Esophagus muscularis mucosa (tissue), 4 donors: ENCODE measurements at regions not wholly inside any gene's neighbourhood (a gene's known extent, or its start where the extent isn't known, plus 50 kb on each side); places are given as distances from the start of the nearest gene placed in this dataset.

ENCODE experiments used
- DNase-seq: peaks from one replicate; pipeline ENCODE4 v3.0.0-alpha.2; 2017; ENCODE audit errors: extremely low spot score
- H3K27ac ChIP-seq, 4 donors: fragments of 200-600 bp; sonication (generic); replicated peaks in 1 of 4; 1 replicate in 3 of 4; 2 replicates in 1 of 4; pipeline ENCODE4 v1.5.1; 2016 to 2019; ENCODE audit warnings: mild to moderate bottlenecking in 1 of 4
- H3K27me3 ChIP-seq, 4 donors: fragments of 200-600 bp; sonication (generic); one replicate each; pipeline versions ENCODE4 v1.5.1 to v1.6.0; 2016 to 2019
- H3K36me3 ChIP-seq, 4 donors: fragments of 200-600 bp; sonication (generic); one replicate each; pipeline ENCODE4 v1.5.1; 2016 to 2019
- H3K4me1 ChIP-seq, 4 donors: fragments of 200-600 bp; sonication (generic); one replicate each; pipeline ENCODE4 v1.5.1; 2016 to 2019
- H3K4me3 ChIP-seq, 4 donors: fragments of 200-600 bp; sonication (generic); 1 replicate in 2 of 4; 2 replicates in 2 of 4; pipeline ENCODE4 v1.5.1; 2016 to 2019; ENCODE audit warnings: mild to moderate bottlenecking in 4 of 4, moderate library complexity in 1 of 4
- H3K9me3 ChIP-seq, 4 donors: fragments of 200-600 bp; sonication (generic); 1 replicate in 3 of 4; 2 replicates in 1 of 4; pipeline ENCODE4 v1.5.1; 2016 to 2019
- EP300 ChIP-seq: sonication (generic); formaldehyde crosslinking; IDR thresholded peaks from one replicate; pipeline ENCODE4 v1.6.1; 2017; ENCODE audit warnings: antibody characterized with exemption
- POLR2A ChIP-seq: fragments of 450-650 bp; IDR thresholded peaks from one replicate; pipeline ENCODE4 v1.6.1; 2017; ENCODE audit warnings: antibody characterized with exemption, moderate library complexity, mild to moderate bottlenecking, low read depth
- POLR2AphosphoS5 ChIP-seq, 2 donors: sonication (generic); formaldehyde crosslinking; IDR thresholded peaks; one replicate each; pipeline ENCODE4 v1.6.1; 2017; ENCODE audit warnings: antibody characterized with exemption in 2 of 2
- WGBS: methylation state at CpG from one replicate; pipeline ENCODE4 v1.1.5; 2018; 5-methylcytosine and 5-hydroxymethylcytosine counted together
- intact Hi-C: fragments of 100-400 bp; cut with DNase I; formaldehyde crosslinking; loops from one replicate; pipeline ENCODE4 v1.15.1; 2023
- TF ChIP-seq, protein P1 (sequence below), 3 experiments: fragments of 200-600 bp in 2 of 3; fragments of 450-650 bp in 1 of 3; sonication (generic) in 2 of 3; IDR thresholded peaks; one replicate each; pipeline ENCODE4 v1.5.1; 2017 to 2019; ENCODE audit warnings: antibody characterized with exemption in 3 of 3, mild to moderate bottlenecking in 2 of 3, moderate library complexity in 1 of 3

DNA sequence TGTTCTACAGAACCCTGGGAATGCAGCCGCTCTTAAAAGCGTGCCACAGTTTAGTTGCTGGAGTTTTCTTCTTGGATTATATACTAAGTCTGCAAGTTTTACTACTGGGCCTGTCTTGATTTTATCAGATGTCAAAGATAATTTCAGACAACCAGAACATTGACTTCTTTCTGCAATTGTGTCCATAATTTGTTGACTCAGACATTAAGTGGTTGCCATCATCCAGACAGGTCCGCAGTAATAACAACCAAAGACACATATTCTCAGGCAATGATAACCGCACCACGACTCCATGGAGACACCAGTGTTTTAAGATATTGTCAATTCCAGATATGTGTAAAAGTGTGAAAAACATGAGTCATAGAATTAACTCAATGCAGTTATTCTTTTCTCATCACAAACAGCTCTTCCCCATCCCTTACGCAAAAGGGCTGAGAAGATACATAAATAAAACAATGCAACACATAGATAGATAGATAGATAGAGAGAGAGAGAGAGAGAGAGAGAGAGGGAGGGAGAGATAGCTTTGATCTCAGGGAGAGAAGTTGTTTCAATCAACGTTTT, 90.4 kb upstream of the FMN2 start:
- Histone ChIP-seq H3K9me3 (no peaks in the 10 kb centered on the region), H3K36me3 (no peaks in the 10 kb centered on the region), H3K4me3 (no peak overlapping the region), H3K27me3 (peaks cover 8 to 79% (median 32%) of the 10 kb centered on the region in 4 donors), H3K4me1 (peaks cover 6 to 12% (median 10%) of the 10 kb centered on the region in 4 donors), H3K27ac (no peak overlapping the region)
- no peak for TF ChIP-seq POLR2AphosphoS5 (IDR thresholded peaks at IDR 0.05)
- intact Hi-C loops, result no loop called here
- 79% methylated on average over 7 of the region's 7 CpGs for WGBS
- no peak for DNase-seq

GRCh38 chr1:240004086-240004749, 87.5 kb upstream of the FMN2 start:
- DNase-seq, result no peak
- Histone ChIP-seq H3K36me3 (no peaks in the 10 kb centered on the region), H3K4me1 (no peaks in the 10 kb centered on the region), H3K27me3 (peaks cover 0 to 53% (median 10%) of the 10 kb centered on the region in 4 donors), H3K27ac (no peak overlapping the region), H3K9me3 (no peaks in the 10 kb centered on the region), H3K4me3 (no peak overlapping the region)
- WGBS, result 69% methylated on average over 12 of the region's 12 CpGs
- intact Hi-C loops, result no loop called here
- no peak for TF ChIP-seq POLR2AphosphoS5 (IDR thresholded peaks at IDR 0.05)
- TF ChIP-seq, protein P1, sequence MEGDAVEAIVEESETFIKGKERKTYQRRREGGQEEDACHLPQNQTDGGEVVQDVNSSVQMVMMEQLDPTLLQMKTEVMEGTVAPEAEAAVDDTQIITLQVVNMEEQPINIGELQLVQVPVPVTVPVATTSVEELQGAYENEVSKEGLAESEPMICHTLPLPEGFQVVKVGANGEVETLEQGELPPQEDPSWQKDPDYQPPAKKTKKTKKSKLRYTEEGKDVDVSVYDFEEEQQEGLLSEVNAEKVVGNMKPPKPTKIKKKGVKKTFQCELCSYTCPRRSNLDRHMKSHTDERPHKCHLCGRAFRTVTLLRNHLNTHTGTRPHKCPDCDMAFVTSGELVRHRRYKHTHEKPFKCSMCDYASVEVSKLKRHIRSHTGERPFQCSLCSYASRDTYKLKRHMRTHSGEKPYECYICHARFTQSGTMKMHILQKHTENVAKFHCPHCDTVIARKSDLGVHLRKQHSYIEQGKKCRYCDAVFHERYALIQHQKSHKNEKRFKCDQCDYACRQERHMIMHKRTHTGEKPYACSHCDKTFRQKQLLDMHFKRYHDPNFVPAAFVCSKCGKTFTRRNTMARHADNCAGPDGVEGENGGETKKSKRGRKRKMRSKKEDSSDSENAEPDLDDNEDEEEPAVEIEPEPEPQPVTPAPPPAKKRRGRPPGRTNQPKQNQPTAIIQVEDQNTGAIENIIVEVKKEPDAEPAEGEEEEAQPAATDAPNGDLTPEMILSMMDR (IDR thresholded peaks at IDR 0.05), result peak; percentile 34 to 80 (median 60)

DNA sequence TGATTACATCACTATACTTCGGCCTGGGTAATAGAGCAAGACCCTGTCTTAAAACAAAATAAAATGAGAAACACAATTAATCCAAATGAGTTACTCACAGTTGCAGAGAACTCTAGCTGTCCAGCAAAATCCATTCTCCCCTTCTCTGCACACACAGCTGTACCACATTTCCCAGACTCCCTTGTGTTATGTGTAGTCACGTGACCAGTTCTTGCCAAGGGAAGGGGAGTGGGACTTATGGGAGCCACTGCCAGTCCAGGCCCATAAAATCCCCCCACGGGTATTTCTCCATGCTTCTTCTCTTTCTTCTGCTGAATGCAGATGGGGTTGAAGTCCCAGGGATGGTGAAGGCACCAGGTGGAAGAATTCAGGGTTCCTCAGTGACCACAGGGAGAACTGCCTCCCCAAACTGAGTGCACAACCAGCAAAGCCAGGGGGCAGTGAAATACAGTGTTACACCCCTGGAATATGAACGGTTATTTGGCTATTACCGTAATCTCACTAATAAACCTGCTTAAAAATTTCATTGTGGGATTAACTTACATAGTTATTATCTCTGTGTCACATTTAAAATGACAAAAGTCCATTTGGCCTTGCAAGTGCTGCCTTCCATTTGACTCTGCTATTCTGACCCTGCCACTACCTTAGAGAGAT, 85.6 kb upstream of the FMN2 start:
- no peak for DNase-seq
- TF ChIP-seq, protein P1 (IDR thresholded peaks at IDR 0.05), result no peak
- TF ChIP-seq POLR2A, result no peak
- no peak for TF ChIP-seq EP300
- TF ChIP-seq POLR2AphosphoS5 (IDR thresholded peaks at IDR 0.05), result no peak
- 76% methylated on average over 5 of the region's 5 CpGs for WGBS
- no peaks in the 10 kb centered on the region for H3K36me3 ChIP-seq
- H3K9me3 ChIP-seq, result peaks cover 0 to 13% (median 4%) of the 10 kb centered on the region in 4 donors
- no peak overlapping the region for H3K4me3 ChIP-seq
- intact Hi-C loops, result no loop called here
- peaks cover 0 to 38% (median 2%) of the 10 kb centered on the region in 4 donors for H3K27me3 ChIP-seq
- H3K4me1 ChIP-seq, result no peaks in the 10 kb centered on the region
- H3K27ac ChIP-seq, result no peak overlapping the region

- intact Hi-C loops, result no loop called here
- no peak overlapping the region for H3K4me3 ChIP-seq
- no peak for DNase-seq
- H3K36me3 ChIP-seq, result no peaks in the 10 kb centered on the region
- 60% methylated on average over 5 of the region's 5 CpGs for WGBS
- no peak overlapping the region for H3K27ac ChIP-seq
- no peak for TF ChIP-seq POLR2AphosphoS5 (IDR thresholded peaks at IDR 0.05)
- TF ChIP-seq POLR2A, result no peak
- no peak for TF ChIP-seq EP300
- TF ChIP-seq, protein P1 (IDR thresholded peaks at IDR 0.05), result no peak
- H3K9me3 ChIP-seq, result peaks cover 0 to 16% (median 4%) of the 10 kb centered on the region in 4 donors
- H3K27me3 ChIP-seq, result peaks cover 0 to 25% (median 0%) of the 10 kb centered on the region in 4 donors
- H3K4me1 ChIP-seq, result no peaks in the 10 kb centered on the region
These were observed 83.4 kb upstream of the FMN2 start for GRCh38 chr1:240008298-240008697.

DNA sequence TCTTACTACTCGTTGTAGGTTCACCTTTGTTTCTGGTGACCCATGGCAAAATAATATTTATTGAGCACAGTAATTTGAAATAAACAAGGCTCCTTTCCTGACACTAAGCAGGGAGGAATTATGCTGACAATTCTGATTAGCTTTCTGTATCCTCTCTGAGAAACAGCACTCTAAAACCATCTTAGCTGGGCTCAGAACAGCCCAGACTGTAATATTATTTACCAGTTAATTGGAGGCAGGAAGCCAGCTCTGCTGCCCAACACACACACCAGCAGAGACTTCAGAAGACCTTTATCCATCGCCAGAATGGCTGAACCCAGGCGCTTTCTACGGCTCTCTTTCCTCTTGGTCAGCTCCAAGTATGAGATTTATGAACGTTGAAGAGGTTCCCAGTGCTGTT, 77.6 kb upstream of the FMN2 start:
- Histone ChIP-seq H3K36me3 (no peaks in the 10 kb centered on the region), H3K27me3 (peaks cover 0 to 6% (median 0%) of the 10 kb centered on the region in 4 donors), H3K4me3 (no peak overlapping the region), H3K9me3 (peaks cover 0 to 29% (median 17%) of the 10 kb centered on the region in 4 donors), H3K4me1 (no peaks in the 10 kb centered on the region), H3K27ac (no peak overlapping the region)
- 75% methylated on average over 5 of the region's 5 CpGs for whole genome bisulfite sequencing
- no peak for TF ChIP-seq EP300
- TF ChIP-seq POLR2AphosphoS5 (IDR thresholded peaks at IDR 0.05), result no peak
- no peak for TF ChIP-seq POLR2A
- TF ChIP-seq, protein P1 (IDR thresholded peaks at IDR 0.05), result no peak
- intact Hi-C loops, result no loop called here
- DNase-seq, result no peak
